ENCODE measurements at regions not wholly inside any gene's neighbourhood (a gene's known extent, or its start where the extent isn't known, plus 50 kb on each side); places are given as distances from the start of the nearest gene placed in this dataset.

DNA sequence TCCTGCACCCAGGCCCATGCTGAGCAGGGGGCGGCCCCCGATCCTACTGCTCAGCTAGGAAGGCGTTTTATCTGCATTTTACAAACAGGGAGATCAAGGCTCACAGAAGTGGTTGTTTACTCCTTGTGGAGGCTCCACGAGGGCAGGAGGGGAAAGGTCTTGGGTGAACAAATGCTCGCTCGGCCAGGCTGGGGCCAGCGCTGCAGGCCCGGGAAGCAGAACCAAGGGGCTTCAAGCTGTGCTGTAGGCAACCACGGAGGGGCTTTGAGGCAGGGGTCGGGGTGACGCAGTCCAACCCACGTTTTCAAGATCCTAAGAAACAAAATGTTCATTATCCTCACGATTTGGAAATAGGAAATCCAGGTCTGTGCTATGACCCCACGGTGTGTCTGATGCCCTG is 125.8 kb downstream of the HMX1 start:
- Histone ChIP-seq H3K36me3 (no peaks in the 10 kb centered on the region), H3K4me1 (no peaks in the 10 kb centered on the region), H3K9me3 (no peaks in the 10 kb centered on the region), H3K27ac (no peak overlapping the region), H3K4me3 (no peak overlapping the region), H3K27me3 (peaks cover 0 to 3% (median 0%) of the 10 kb centered on the region in 4 donors)
- whole genome bisulfite sequencing, 2 donors, result 46 to 60% methylated on average over 14 of the region's 14 CpGs
- DNase-seq, result peak in 1 of 6 donors; percentile 21
- no peak for ATAC-seq
- TF ChIP-seq, protein P1, sequence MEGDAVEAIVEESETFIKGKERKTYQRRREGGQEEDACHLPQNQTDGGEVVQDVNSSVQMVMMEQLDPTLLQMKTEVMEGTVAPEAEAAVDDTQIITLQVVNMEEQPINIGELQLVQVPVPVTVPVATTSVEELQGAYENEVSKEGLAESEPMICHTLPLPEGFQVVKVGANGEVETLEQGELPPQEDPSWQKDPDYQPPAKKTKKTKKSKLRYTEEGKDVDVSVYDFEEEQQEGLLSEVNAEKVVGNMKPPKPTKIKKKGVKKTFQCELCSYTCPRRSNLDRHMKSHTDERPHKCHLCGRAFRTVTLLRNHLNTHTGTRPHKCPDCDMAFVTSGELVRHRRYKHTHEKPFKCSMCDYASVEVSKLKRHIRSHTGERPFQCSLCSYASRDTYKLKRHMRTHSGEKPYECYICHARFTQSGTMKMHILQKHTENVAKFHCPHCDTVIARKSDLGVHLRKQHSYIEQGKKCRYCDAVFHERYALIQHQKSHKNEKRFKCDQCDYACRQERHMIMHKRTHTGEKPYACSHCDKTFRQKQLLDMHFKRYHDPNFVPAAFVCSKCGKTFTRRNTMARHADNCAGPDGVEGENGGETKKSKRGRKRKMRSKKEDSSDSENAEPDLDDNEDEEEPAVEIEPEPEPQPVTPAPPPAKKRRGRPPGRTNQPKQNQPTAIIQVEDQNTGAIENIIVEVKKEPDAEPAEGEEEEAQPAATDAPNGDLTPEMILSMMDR (IDR thresholded peaks at IDR 0.05), result no peak
- FAIRE-seq, result no peak
- intact Hi-C loops (cut with DNase I), result no loop called here

DNA sequence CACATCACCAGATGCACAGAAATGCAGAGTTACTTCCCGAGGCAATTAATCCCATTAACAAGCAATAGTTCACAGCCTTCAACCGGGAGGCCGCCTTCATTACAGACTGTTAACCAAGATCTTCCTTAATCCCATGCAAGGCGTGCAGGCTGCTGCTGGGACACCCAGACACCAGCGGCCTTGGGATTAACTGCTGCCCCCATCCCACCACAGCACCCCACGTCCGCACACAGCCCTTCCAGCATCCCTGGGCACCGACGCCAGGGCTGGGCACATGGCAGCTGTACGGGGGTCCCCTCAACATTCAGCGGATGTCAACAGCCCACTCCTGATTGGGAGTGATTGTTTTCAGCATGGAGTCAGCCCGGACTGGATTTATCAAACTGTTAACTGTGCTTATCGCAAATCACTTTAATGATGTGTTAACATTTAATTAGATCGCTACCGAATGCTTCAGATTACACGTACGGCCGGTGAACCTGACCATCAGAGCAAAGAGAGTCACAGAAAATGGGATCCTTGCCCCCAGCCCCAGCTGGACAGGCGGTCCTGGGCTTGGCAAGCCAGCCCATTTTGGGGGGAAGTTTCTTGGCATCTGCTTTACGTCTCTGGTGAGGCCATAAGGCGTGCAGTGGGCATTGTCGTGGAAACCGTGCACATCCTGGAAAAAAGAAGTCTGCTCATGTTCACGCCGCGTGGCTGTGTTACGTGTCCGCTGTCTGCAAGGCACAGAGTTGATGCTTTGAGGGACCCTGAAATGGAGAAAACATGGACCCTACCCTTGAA is 126.4 kb downstream of the HMX1 start:
- WGBS, 2 donors, result 57 to 65% methylated on average over 28 of the region's 28 CpGs
- Histone ChIP-seq H3K4me3 (no peak overlapping the region), H3K27ac (no peak overlapping the region), H3K36me3 (no peaks in the 10 kb centered on the region), H3K4me1 (no peaks in the 10 kb centered on the region), H3K27me3 (peaks cover 0 to 3% (median 0%) of the 10 kb centered on the region in 4 donors), H3K9me3 (no peaks in the 10 kb centered on the region)
- no peak for ATAC-seq
- no peak for FAIRE-seq
- intact Hi-C loops (cut with DNase I), result no loop called here
- TF ChIP-seq, protein P1 (IDR thresholded peaks at IDR 0.05), result no peak
- DNase-seq, result peak in 1 of 6 donors; percentile 17

DNA sequence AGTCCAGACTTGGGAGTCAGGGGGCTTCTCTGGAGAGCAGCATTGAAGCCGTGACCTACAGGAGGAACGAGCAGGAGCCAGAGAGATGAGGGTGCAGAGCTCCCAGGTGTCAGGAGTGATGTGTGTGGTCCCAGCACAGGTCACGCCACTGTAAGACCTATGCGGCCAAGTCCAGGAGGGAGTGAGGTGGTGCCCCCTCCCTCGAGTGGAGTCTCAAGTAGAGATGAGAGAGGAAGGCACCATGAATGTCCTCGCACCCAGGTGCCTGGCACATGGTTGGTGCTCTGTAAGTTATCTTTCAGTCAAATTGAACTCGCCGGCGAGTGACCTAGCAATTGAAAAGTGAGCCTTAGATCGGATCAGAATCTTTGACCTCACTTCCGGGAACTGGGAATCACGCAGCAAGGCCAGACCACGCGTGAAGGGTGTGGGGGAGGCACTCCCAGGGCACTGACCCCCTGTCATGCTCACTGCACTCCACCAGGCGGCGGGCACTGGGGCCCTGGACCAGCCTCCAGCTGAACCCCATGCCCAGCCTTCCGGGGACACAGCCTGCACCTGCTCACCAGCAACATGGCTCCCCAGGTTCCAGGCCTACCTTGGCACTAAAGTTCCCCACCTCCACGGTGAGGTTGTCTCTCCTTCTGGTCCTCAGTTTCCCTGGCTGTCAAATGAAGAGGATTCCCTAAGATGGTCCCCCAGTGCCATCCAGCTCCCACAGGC is 127.4 kb downstream of the HMX1 start:
- Histone ChIP-seq H3K4me1 (no peaks in the 10 kb centered on the region), H3K36me3 (no peaks in the 10 kb centered on the region), H3K27me3 (no peaks in the 10 kb centered on the region), H3K4me3 (no peak overlapping the region), H3K27ac (no peak overlapping the region), H3K9me3 (no peaks in the 10 kb centered on the region)
- TF ChIP-seq, protein P1 (IDR thresholded peaks at IDR 0.05), result no peak
- intact Hi-C loops (cut with DNase I), result no loop called here
- 64 to 70% methylated on average over 18 of the region's 18 CpGs for WGBS, 2 donors
- no peak for ATAC-seq
- no peak for FAIRE-seq
- peak in 1 of 6 donors; percentile 44 for DNase-seq

DNA sequence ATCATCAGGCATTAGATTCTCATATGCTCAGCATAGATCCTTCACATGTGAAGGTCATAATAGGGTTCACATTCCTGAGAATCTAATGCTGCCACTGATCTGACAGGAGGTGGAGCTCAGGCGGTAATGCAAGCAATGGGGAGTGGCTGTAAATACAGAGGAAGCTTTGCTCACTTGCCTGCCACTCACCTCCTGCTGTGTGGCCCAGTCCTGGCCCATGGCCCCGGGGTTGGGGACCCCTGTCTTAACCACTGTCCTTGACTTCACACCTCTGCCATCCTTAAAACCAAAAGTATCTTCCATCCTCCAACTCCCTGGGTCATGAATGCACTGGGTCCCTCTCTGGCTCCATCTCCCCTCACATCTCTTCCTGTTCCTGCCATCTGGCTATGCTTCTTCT is 129.1 kb downstream of the HMX1 start:
- FAIRE-seq (no peak), DNase-seq (peak in 1 of 6 donors; percentile 2), ATAC-seq (no peak)
- no peaks in the 10 kb centered on the region for H3K36me3 ChIP-seq
- TF ChIP-seq, protein P1 (IDR thresholded peaks at IDR 0.05), result no peak
- H3K4me1 ChIP-seq, result no peaks in the 10 kb centered on the region
- H3K27me3 ChIP-seq, result no peaks in the 10 kb centered on the region
- H3K27ac ChIP-seq, result no peak overlapping the region
- no peaks in the 10 kb centered on the region for H3K9me3 ChIP-seq
- no peak overlapping the region for H3K4me3 ChIP-seq
- intact Hi-C loops (cut with DNase I), result no loop called here
- WGBS, 2 donors, result 48 to 55% methylated on average over 2 of the region's 2 CpGs
